H1 (cell line): ENCODE measurements at regions not wholly inside any gene's neighbourhood (a gene's known extent, or its start where the extent isn't known, plus 50 kb on each side); places are given as distances from the start of the nearest gene placed in this dataset.

ENCODE experiments used
- CTCF ChIA-PET: fragments of 300-600 bp; sonication (Branson Sonifier 250); formaldehyde crosslinking; loops from one replicate; lab custom pipeline; 2021; ENCODE audit not compliant: partially characterized antibody; lab: Charles Lee
- POLR2A ChIA-PET: fragments of 300-600 bp; sonication (Branson Sonifier 250); formaldehyde crosslinking; loops from one replicate; lab custom pipeline; 2021; ENCODE audit warnings: inconsistent platforms; ENCODE audit not compliant: partially characterized antibody; lab: Charles Lee
- DNase-seq, 2 experiments: peaks; one replicate each; pipeline versions ENCODE4 v3.0.0 to v3.0.0-alpha.2; 2010 to 2022; ENCODE audit warnings: low spot score in 2 of 2, low read depth in 1 of 2, mixed read lengths in 1 of 2
- FAIRE-seq: peaks from 2 replicates; lab custom pipeline; 2011; peaks lifted over from hg19 to GRCh38; lab: Jason Lieb, UNC
- H2AFZ ChIP-seq: 2 replicates; pipeline ENCODE4 v1.8.1; 2012; ENCODE audit warnings: low read length, inconsistent platforms
- H2AK5ac ChIP-seq: 2 replicates; pipeline ENCODE4 v1.6.1; 2013; ENCODE audit warnings: low read depth, low read length
- H2BK120ac ChIP-seq: replicated peaks from 2 replicates; pipeline ENCODE3; 2013; ENCODE audit warnings: low read depth, low read length, inconsistent platforms
- H2BK12ac ChIP-seq: 2 replicates; pipeline ENCODE4 v1.6.1; 2013; ENCODE audit warnings: low read depth, low read length
- H2BK15ac ChIP-seq: 2 replicates; pipeline ENCODE4 v1.6.1; 2013; ENCODE audit warnings: low read length
- H2BK20ac ChIP-seq: 2 replicates; pipeline ENCODE4 v1.6.1; 2013; ENCODE audit warnings: low read length
- H2BK5ac ChIP-seq: 2 replicates; pipeline ENCODE4 v1.6.1; 2013; ENCODE audit warnings: low read depth, low read length
- H3K14ac ChIP-seq: 2 replicates; pipeline ENCODE4 v1.6.1; 2013; ENCODE audit warnings: inconsistent platforms; ENCODE audit not compliant: insufficient read length
- H3K18ac ChIP-seq: 2 replicates; pipeline ENCODE4 v1.6.1; 2013; ENCODE audit warnings: low read length; ENCODE audit errors: extremely low read depth
- H3K23ac ChIP-seq: 2 replicates; pipeline ENCODE4 v1.6.1; 2013; ENCODE audit warnings: inconsistent platforms; ENCODE audit not compliant: insufficient read length
- H3K23me2 ChIP-seq: 2 replicates; pipeline ENCODE4 v1.6.1; 2013; ENCODE audit warnings: low read depth, low read length
- H3K27ac ChIP-seq: 2 replicates; pipeline ENCODE4 v1.6.1; 2011; ENCODE audit warnings: low read depth, low read length, inconsistent platforms
- H3K27me3 ChIP-seq, 4 experiments: replicated peaks in 1 of 4; 1 replicate in 1 of 4; 2 replicates in 3 of 4; pipeline versions ENCODE4 v1.6.1 to v1.8.1; 2011 to 2013; ENCODE audit warnings: low read length in 3 of 4, mild to moderate bottlenecking in 3 of 4, inconsistent platforms in 2 of 4, mixed read lengths in 2 of 4, moderate library complexity in 1 of 4; ENCODE audit not compliant: control insufficient read depth in 3 of 4, insufficient read depth in 3 of 4; ENCODE audit errors: extremely low read depth in 1 of 4
- H3K36me3 ChIP-seq, 4 experiments: 2 replicates each; pipeline versions ENCODE4 v1.6.1 to v1.8.1; 2011 to 2013; ENCODE audit warnings: mild to moderate bottlenecking in 4 of 4, low read length in 3 of 4, moderate library complexity in 2 of 4, control low read depth in 1 of 4, inconsistent platforms in 1 of 4; ENCODE audit not compliant: insufficient read depth in 4 of 4, control insufficient read depth in 2 of 4
- H3K4ac ChIP-seq: replicated peaks from 2 replicates; pipeline ENCODE3; 2013; ENCODE audit warnings: low read length, low read depth, mixed read lengths, inconsistent platforms; ENCODE audit not compliant: insufficient read length
- H3K4me1 ChIP-seq, 4 experiments: replicated peaks in 1 of 4; 1 replicate in 1 of 4; 2 replicates in 3 of 4; pipeline versions ENCODE4 v1.6.1 to v1.8.1; 2011 to 2013; ENCODE audit warnings: low read length in 3 of 4, inconsistent platforms in 2 of 4, mixed read lengths in 1 of 4; ENCODE audit not compliant: insufficient read depth in 4 of 4, control insufficient read depth in 3 of 4
- H3K4me2 ChIP-seq, 2 experiments: 2 replicates each; pipeline versions ENCODE4 v1.6.1 to v1.8.1; 2011 to 2013; ENCODE audit warnings: low read depth in 2 of 2, low read length in 2 of 2, control low read depth in 1 of 2, inconsistent platforms in 1 of 2, mild to moderate bottlenecking in 1 of 2; ENCODE audit not compliant: insufficient read depth in 1 of 2
- H3K4me3 ChIP-seq, 4 experiments: fragments of 200-600, 300-600 bp in 1 of 4; sonication (generic), shearing (Covaris generic), sonication (Bioruptor Twin) in 1 of 4; 2 replicates each; pipeline versions ENCODE4 v1.5.1 to v1.8.1; 2011 to 2016; ENCODE audit warnings: low read length in 4 of 4, low read depth in 3 of 4, control low read depth in 2 of 4, inconsistent platforms in 2 of 4, mild to moderate bottlenecking in 2 of 4, mixed read lengths in 1 of 4, moderate library complexity in 1 of 4; ENCODE audit not compliant: insufficient read depth in 2 of 4; ENCODE audit errors: extremely low read depth in 1 of 4
- H3K56ac ChIP-seq: replicated peaks from 2 replicates; pipeline ENCODE3; 2013; ENCODE audit warnings: low read depth, mild to moderate bottlenecking, mixed read lengths, low read length, inconsistent platforms; ENCODE audit not compliant: insufficient read length
- H3K79me1 ChIP-seq: 2 replicates; pipeline ENCODE4 v1.6.1; 2013; ENCODE audit warnings: low read depth, low read length, control low read depth
- H3K79me2 ChIP-seq, 2 experiments: 2 replicates each; pipeline versions ENCODE4 v1.6.1 to v1.8.1; 2012 to 2013; ENCODE audit warnings: low read length in 2 of 2, mild to moderate bottlenecking in 2 of 2, inconsistent platforms in 1 of 2; ENCODE audit not compliant: insufficient read depth in 2 of 2, control insufficient read depth in 1 of 2
- H3K9ac ChIP-seq, 4 experiments: replicated peaks in 1 of 4; 1 replicate in 1 of 4; 2 replicates in 3 of 4; pipeline versions ENCODE4 v1.6.1 to v1.8.1; 2011 to 2013; ENCODE audit warnings: low read depth in 3 of 4, low read length in 3 of 4, control low read depth in 2 of 4, mild to moderate bottlenecking in 2 of 4, moderate library complexity in 2 of 4, inconsistent platforms in 1 of 4; ENCODE audit errors: extremely low read depth in 1 of 4
- H3K9me3 ChIP-seq, 2 experiments: 2 replicates each; pipeline versions ENCODE4 v1.6.1 to v1.8.1; 2012 to 2013; ENCODE audit warnings: mild to moderate bottlenecking in 2 of 2, moderate library complexity in 2 of 2, control low read depth in 1 of 2, inconsistent platforms in 1 of 2, low read depth in 1 of 2, low read length in 1 of 2, mixed read lengths in 1 of 2; ENCODE audit not compliant: insufficient read depth in 2 of 2
- H4K20me1 ChIP-seq, 2 experiments: replicated peaks in 1 of 2; 2 replicates each; pipeline versions ENCODE3 to v1.8.1; 2011 to 2013; ENCODE audit warnings: inconsistent platforms in 2 of 2, low read length in 2 of 2, mild to moderate bottlenecking in 1 of 2; ENCODE audit not compliant: insufficient read depth in 2 of 2, control insufficient read depth in 1 of 2
- H4K5ac ChIP-seq: 2 replicates; pipeline ENCODE4 v1.6.1; 2013; ENCODE audit warnings: low read length, low read depth, mixed read lengths, inconsistent platforms; ENCODE audit not compliant: insufficient read length
- H4K8ac ChIP-seq: 2 replicates; pipeline ENCODE4 v1.8.0; 2013; ENCODE audit warnings: mild to moderate bottlenecking, moderate library complexity, low read length, inconsistent platforms; ENCODE audit not compliant: insufficient read depth; ENCODE audit errors: extremely low read depth
- H4K91ac ChIP-seq: replicated peaks from 2 replicates; pipeline ENCODE3; 2013; ENCODE audit warnings: low read length, mixed read lengths, inconsistent platforms; ENCODE audit not compliant: insufficient read length
- CHD1 ChIP-seq: IDR thresholded peaks from 2 replicates; pipeline ENCODE4 v1.6.1; 2012; ENCODE audit warnings: low read depth, low read length, improper control_type of control experiment
- CREB1 ChIP-seq: IDR thresholded peaks from 2 replicates; pipeline ENCODE4 v1.6.1; 2012; ENCODE audit warnings: inconsistent platforms
- CTCF ChIP-seq, 3 experiments: IDR thresholded peaks; 1 replicate in 2 of 3; 2 replicates in 1 of 3; pipeline versions ENCODE4 v1.5.1 to v1.6.1; 2011; ENCODE audit warnings: low read length in 3 of 3, mild to moderate bottlenecking in 3 of 3, inconsistent platforms in 2 of 3, low read depth in 1 of 3, moderate library complexity in 1 of 3; ENCODE audit not compliant: insufficient read depth in 1 of 3; ENCODE audit errors: control extremely low read depth in 1 of 3
- HDAC2 ChIP-seq, 2 experiments: fragments of 300-600 bp in 1 of 2; sonication (generic) in 1 of 2; IDR thresholded peaks; 2 replicates each; pipeline ENCODE4 v1.6.1; 2011 to 2012; ENCODE audit warnings: low read depth in 2 of 2, low read length in 2 of 2, mild to moderate bottlenecking in 2 of 2, moderate library complexity in 2 of 2, borderline replicate concordance in 1 of 2, inconsistent platforms in 1 of 2
- MAFK ChIP-seq: IDR thresholded peaks from 2 replicates; pipeline ENCODE4 v1.6.1; 2012; ENCODE audit warnings: low read depth, mild to moderate bottlenecking, improper control_type of control experiment, low read length
- MAX ChIP-seq: IDR thresholded peaks from 2 replicates; pipeline ENCODE4 v1.6.1; 2012; ENCODE audit warnings: inconsistent platforms
- RNF2 ChIP-seq: fragments of 200-900, 300-1000 bp; sonication (generic); IDR thresholded peaks from 2 replicates; pipeline ENCODE4 v1.7.1; 2016; ENCODE audit warnings: borderline replicate concordance, low read depth, mild to moderate bottlenecking, antibody characterized with exemption, low read length; ENCODE audit not compliant: poor library complexity, severe bottlenecking; ENCODE audit errors: missing control alignments
- SIRT6 ChIP-seq: IDR thresholded peaks from one replicate; pipeline ENCODE4 v1.7.1; 2012; ENCODE audit warnings: low read length, inconsistent platforms
- SP1 ChIP-seq: IDR thresholded peaks from 2 replicates; pipeline ENCODE4 v1.6.1; 2011; ENCODE audit warnings: low read depth, low read length
- SP4 ChIP-seq: IDR thresholded peaks from 2 replicates; pipeline ENCODE4 v1.6.1; 2012; ENCODE audit warnings: low read length, inconsistent platforms
- TBP ChIP-seq: IDR thresholded peaks from 2 replicates; pipeline ENCODE4 v1.6.1; 2011; ENCODE audit warnings: low read depth, low read length, improper control_type of control experiment
- WGBS, 2 experiments: shearing (Covaris generic) in 1 of 2; methylation state at CpG; one replicate each; pipeline versions ENCODE4 v1.1.6 to v1.1.7; 2013 to 2015; ENCODE audit warnings: low lambda C conversion rate in 2 of 2, mixed read lengths in 2 of 2, inconsistent platforms in 1 of 2, low coverage in 1 of 2, missing lambda C conversion rate in 1 of 2; ENCODE audit not compliant: insufficient replicate concordance in 2 of 2, insufficient coverage in 1 of 2, insufficient read length in 1 of 2; ENCODE audit errors: extremely low coverage in 1 of 2, missing lambda C conversion rate in 1 of 2; 5-methylcytosine and 5-hydroxymethylcytosine counted together

GRCh38 chr3:154849408-154849807, 230.7 kb upstream of the MME start:
- H3K79me1 ChIP-seq: no peaks in the 10 kb centered on the region
- H2AFZ ChIP-seq: no peak overlapping the region
- H3K23me2 ChIP-seq: no peaks in the 10 kb centered on the region
- no peak overlapping the region for H3K56ac ChIP-seq
- ChIA-PET CTCF (no interaction called here), POLR2A (no interaction called here)
- H4K91ac ChIP-seq: no peak overlapping the region
- H2BK20ac ChIP-seq: no peak overlapping the region
- H3K4me2 ChIP-seq: no peak overlapping the region
- no peaks in the 10 kb centered on the region for H3K27me3 ChIP-seq
- WGBS, 2 experiments: 100% methylated on average over 2 of the region's 2 CpGs; no CpG with 5 or more reads in 1 of the 2 experiments
- H2BK12ac ChIP-seq: no peak overlapping the region
- H2AK5ac ChIP-seq: no peak overlapping the region
- no peak overlapping the region for H3K4ac ChIP-seq
- no peaks in the 10 kb centered on the region for H3K4me1 ChIP-seq
- H4K8ac ChIP-seq: no peak overlapping the region
- H2BK120ac ChIP-seq: no peak overlapping the region
- no peaks in the 10 kb centered on the region for H3K79me2 ChIP-seq
- no peak overlapping the region for H3K18ac ChIP-seq
- no peaks in the 10 kb centered on the region for H3K36me3 ChIP-seq
- DNase-seq (no peak), FAIRE-seq (no peak)
- H4K20me1 ChIP-seq: no peaks in the 10 kb centered on the region
- no peak overlapping the region for H3K4me3 ChIP-seq
- H3K27ac ChIP-seq: no peak overlapping the region
- H4K5ac ChIP-seq: no peak overlapping the region
- H3K9me3 ChIP-seq: no peaks in the 10 kb centered on the region; a peak in 1 of 4 replicates
- no peak overlapping the region for H2BK15ac ChIP-seq
- no peak overlapping the region for H3K14ac ChIP-seq
- no peak overlapping the region for H3K23ac ChIP-seq
- no peak overlapping the region for H2BK5ac ChIP-seq
- H3K9ac ChIP-seq: no peak overlapping the region
- TF ChIP-seq HDAC2 (IDR thresholded peaks at IDR 0.05; ENCODE audit: borderline replicate concordance in 1 of 2, low read depth in 2 of 2, low read length in 2 of 2) (no peak), CTCF (IDR thresholded peaks at IDR 0.05; ENCODE audit: control extremely low read depth in 1 of 3, insufficient read depth in 1 of 3, low read depth in 1 of 3, low read length in 3 of 3) (no peak), RNF2 (no peak), CHD1 (no peak), MAFK (no peak), SP1 (no peak), CREB1 (no peak), MAX (no peak), TBP (no peak), SP4 (no peak), SIRT6 (no peak)
